GM19043 (cell line): ENCODE measurements at regions not wholly inside any gene's neighbourhood (a gene's known extent, or its start where the extent isn't known, plus 50 kb on each side); places are given as distances from the start of the nearest gene placed in this dataset.

Experiments used
- ATAC-seq: cut with Tn5 transposase; IDR thresholded peaks from one replicate; pipeline ENCODE4 v1.9.1; 2021; ENCODE audit warnings: low read depth; ENCODE audit not compliant: unreplicated experiment

- no peak for ATAC-seq
These were observed 245.3 kb downstream of the TBXT start for GRCh38 chr6:165922309-165922794.

GRCh38 chr6:165920896-165921671 lies 246.6 kb downstream of the TBXT start:
- ATAC-seq, result no peak

GRCh38 chr6:165917576-165917975 lies 250.1 kb downstream of the TBXT start:
- no peak for ATAC-seq

GRCh38 chr6:165915022-165915770 lies 252.2 kb upstream of the PDE10A start:
- ATAC-seq, result no peak

- no peak for ATAC-seq
These were observed 250.9 kb upstream of the PDE10A start for GRCh38 chr6:165913676-165914570.

- no peak for ATAC-seq
These were observed 247.3 kb upstream of the PDE10A start for GRCh38 chr6:165910184-165910966.

- ATAC-seq, result no peak
These were observed 243.7 kb upstream of the PDE10A start for GRCh38 chr6:165906736-165907135.

GRCh38 chr6:165905744-165906143 lies 242.7 kb upstream of the PDE10A start:
- no peak for ATAC-seq

GRCh38 chr6:165900970-165901369 lies 237.9 kb upstream of the PDE10A start:
- no peak for ATAC-seq

- no peak for ATAC-seq
These were observed 236.6 kb upstream of the PDE10A start for GRCh38 chr6:165899611-165900010.

- no peak for ATAC-seq
These were observed 232.6 kb upstream of the PDE10A start for GRCh38 chr6:165895421-165896165.

- ATAC-seq, result no peak
These were observed 231.3 kb upstream of the PDE10A start for GRCh38 chr6:165894171-165894825.

GRCh38 chr6:165893431-165893830 lies 230.4 kb upstream of the PDE10A start:
- no peak for ATAC-seq

- no peak for ATAC-seq
These were observed 228.3 kb upstream of the PDE10A start for GRCh38 chr6:165891320-165891719.

- ATAC-seq, result no peak
These were observed 227.3 kb upstream of the PDE10A start for GRCh38 chr6:165890404-165890735.

GRCh38 chr6:165889636-165890403 lies 226.8 kb upstream of the PDE10A start:
- no peak for ATAC-seq

GRCh38 chr6:165886169-165886568 lies 223.1 kb upstream of the PDE10A start:
- no peak for ATAC-seq
